ENCODE measurements at regions not wholly inside any gene's neighbourhood (a gene's known extent, or its start where the extent isn't known, plus 50 kb on each side); places are given as distances from the start of the nearest gene placed in this dataset.

- TF ChIP-seq SUZ12 (IDR thresholded peaks at IDR 0.05; ENCODE audit: extremely low read depth, insufficient read depth, insufficient read length): no peak
- no peak for TF ChIP-seq ZNF274 (IDR thresholded peaks at IDR 0.05; ENCODE audit: low read depth, low read length)
Observed at GRCh38 chr5:56517011-56517416, 283.9 kb upstream of the ANKRD55 start.

Data from NT2/D1 (cell line).